HCT116 (cell line): ENCODE measurements at regions not wholly inside any gene's neighbourhood (a gene's known extent, or its start where the extent isn't known, plus 50 kb on each side); places are given as distances from the start of the nearest gene placed in this dataset.

Experiments
- EGR1 ChIP-seq: IDR thresholded peaks from 2 replicates; pipeline ENCODE4 v1.6.1; 2012; ENCODE audit warnings: low read depth
- ELF1 ChIP-seq: IDR thresholded peaks from 2 replicates; pipeline ENCODE4 v1.6.1; 2012; ENCODE audit warnings: low read depth, borderline replicate concordance
- EZH2 ChIP-seq: fragments of 200-600 bp; sonication (generic); IDR thresholded peaks from 2 replicates; pipeline ENCODE4 v1.6.1; 2017; ENCODE audit warnings: antibody characterized with exemption, mixed run types
- EZH2phosphoT487 ChIP-seq: fragments of 200-600 bp; IDR thresholded peaks from 2 replicates; pipeline ENCODE4 v1.6.1; 2018; ENCODE audit warnings: antibody characterized with exemption, borderline replicate concordance
- POLR2A ChIP-seq: IDR thresholded peaks from 2 replicates; pipeline ENCODE4 v1.7.0; 2011; ENCODE audit warnings: borderline replicate concordance; ENCODE audit not compliant: insufficient read depth, insufficient read length; ENCODE audit errors: extremely low read depth
- POLR2AphosphoS5 ChIP-seq: IDR thresholded peaks from 2 replicates; pipeline ENCODE4 v1.6.1; 2011; ENCODE audit warnings: mild to moderate bottlenecking, low read depth, low read length, moderate library complexity
- SRF ChIP-seq: IDR thresholded peaks from 2 replicates; pipeline ENCODE4 v1.6.1; 2012; ENCODE audit warnings: low read depth
- YY1 ChIP-seq: IDR thresholded peaks from 2 replicates; pipeline ENCODE4 v1.6.1; 2011; ENCODE audit warnings: low read length, low read depth, moderate library complexity, mild to moderate bottlenecking; ENCODE audit not compliant: insufficient replicate concordance; ENCODE audit errors: extremely low read depth
- ZBTB33 ChIP-seq: IDR thresholded peaks from 2 replicates; pipeline ENCODE4 v1.6.1; 2011; ENCODE audit warnings: mild to moderate bottlenecking, low read length, moderate library complexity; ENCODE audit not compliant: insufficient replicate concordance; ENCODE audit errors: extremely low read depth
- TF ChIP-seq, protein P1 (sequence below), 3 experiments: fragments of 200-600 bp in 1 of 3; sonication (generic) in 1 of 3; IDR thresholded peaks in 2 of 3; conservative IDR thresholded peaks in 1 of 3; 2 replicates each; pipeline ENCODE4 v1.5.1; 2012 to 2017; ENCODE audit warnings: low read depth in 2 of 3, low read length in 2 of 3, antibody characterized with exemption in 1 of 3, borderline replicate concordance in 1 of 3, control low read depth in 1 of 3, mild to moderate bottlenecking in 1 of 3, mixed read lengths in 1 of 3, mixed run types in 1 of 3, moderate library complexity in 1 of 3; ENCODE audit not compliant: insufficient read depth in 1 of 3
- TF ChIP-seq, protein P2 (sequence below): IDR thresholded peaks from 2 replicates; pipeline ENCODE4 v1.6.1; 2012; ENCODE audit warnings: low read depth

GRCh38 chr14:44396226-44396625 lies 110.9 kb downstream of the FSCB start:
- TF ChIP-seq, protein P1, sequence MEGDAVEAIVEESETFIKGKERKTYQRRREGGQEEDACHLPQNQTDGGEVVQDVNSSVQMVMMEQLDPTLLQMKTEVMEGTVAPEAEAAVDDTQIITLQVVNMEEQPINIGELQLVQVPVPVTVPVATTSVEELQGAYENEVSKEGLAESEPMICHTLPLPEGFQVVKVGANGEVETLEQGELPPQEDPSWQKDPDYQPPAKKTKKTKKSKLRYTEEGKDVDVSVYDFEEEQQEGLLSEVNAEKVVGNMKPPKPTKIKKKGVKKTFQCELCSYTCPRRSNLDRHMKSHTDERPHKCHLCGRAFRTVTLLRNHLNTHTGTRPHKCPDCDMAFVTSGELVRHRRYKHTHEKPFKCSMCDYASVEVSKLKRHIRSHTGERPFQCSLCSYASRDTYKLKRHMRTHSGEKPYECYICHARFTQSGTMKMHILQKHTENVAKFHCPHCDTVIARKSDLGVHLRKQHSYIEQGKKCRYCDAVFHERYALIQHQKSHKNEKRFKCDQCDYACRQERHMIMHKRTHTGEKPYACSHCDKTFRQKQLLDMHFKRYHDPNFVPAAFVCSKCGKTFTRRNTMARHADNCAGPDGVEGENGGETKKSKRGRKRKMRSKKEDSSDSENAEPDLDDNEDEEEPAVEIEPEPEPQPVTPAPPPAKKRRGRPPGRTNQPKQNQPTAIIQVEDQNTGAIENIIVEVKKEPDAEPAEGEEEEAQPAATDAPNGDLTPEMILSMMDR (IDR thresholded peaks at IDR 0.05 in 2 of 3, conservative IDR thresholded peaks at IDR 0.05 in 1 of 3; ENCODE audit: borderline replicate concordance in 1 of 3, insufficient read depth in 1 of 3, low read depth in 2 of 3, low read length in 2 of 3): no peak
- TF ChIP-seq EZH2 (no peak), EZH2phosphoT487 (no peak), POLR2A (no peak), SRF (no peak), YY1 (no peak), POLR2AphosphoS5 (no peak), ELF1 (no peak), EGR1 (no peak), ZBTB33 (no peak)
- TF ChIP-seq, protein P2, sequence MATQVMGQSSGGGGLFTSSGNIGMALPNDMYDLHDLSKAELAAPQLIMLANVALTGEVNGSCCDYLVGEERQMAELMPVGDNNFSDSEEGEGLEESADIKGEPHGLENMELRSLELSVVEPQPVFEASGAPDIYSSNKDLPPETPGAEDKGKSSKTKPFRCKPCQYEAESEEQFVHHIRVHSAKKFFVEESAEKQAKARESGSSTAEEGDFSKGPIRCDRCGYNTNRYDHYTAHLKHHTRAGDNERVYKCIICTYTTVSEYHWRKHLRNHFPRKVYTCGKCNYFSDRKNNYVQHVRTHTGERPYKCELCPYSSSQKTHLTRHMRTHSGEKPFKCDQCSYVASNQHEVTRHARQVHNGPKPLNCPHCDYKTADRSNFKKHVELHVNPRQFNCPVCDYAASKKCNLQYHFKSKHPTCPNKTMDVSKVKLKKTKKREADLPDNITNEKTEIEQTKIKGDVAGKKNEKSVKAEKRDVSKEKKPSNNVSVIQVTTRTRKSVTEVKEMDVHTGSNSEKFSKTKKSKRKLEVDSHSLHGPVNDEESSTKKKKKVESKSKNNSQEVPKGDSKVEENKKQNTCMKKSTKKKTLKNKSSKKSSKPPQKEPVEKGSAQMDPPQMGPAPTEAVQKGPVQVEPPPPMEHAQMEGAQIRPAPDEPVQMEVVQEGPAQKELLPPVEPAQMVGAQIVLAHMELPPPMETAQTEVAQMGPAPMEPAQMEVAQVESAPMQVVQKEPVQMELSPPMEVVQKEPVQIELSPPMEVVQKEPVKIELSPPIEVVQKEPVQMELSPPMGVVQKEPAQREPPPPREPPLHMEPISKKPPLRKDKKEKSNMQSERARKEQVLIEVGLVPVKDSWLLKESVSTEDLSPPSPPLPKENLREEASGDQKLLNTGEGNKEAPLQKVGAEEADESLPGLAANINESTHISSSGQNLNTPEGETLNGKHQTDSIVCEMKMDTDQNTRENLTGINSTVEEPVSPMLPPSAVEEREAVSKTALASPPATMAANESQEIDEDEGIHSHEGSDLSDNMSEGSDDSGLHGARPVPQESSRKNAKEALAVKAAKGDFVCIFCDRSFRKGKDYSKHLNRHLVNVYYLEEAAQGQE: no peak
